ENCODE measurements at regions not wholly inside any gene's neighbourhood (a gene's known extent, or its start where the extent isn't known, plus 50 kb on each side); places are given as distances from the start of the nearest gene placed in this dataset.
"Not testable (repeated sequence)": the region's sequence is repeated elsewhere in the genome, so short reads cannot be mapped to it uniquely, and the experiment has no call there.

DNA sequence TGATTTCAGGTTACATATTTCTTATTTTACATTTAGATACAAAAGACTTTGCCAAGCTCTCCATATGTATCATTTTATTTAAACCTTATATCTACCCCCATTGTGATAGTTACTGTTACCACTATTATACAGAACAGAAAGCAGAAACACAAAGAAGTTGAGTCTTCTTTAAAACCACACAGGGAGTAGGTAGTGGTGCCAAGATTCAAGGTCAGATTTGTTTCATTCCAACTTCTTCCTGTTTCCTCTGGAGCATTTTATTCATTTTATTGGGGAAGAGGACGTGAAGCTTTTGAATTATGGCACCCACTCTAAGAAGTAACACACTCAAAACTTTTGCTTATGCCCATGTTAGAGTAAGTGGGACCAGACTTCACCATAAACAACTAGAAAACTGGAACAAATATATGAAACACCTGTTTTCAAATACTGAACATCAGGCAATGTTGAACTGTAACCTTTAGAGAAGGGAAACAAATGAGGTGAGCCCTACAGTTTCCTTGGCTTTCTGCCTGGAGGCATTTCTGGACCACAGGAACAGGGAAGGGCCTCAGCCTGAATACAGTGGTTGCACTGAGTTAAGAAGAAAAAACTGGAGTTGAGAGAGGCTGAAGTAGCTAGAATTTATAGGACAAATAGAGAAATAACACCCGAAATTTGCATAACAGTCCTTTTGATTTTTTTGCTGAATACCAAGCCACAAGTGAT, 160.4 kb upstream of the SSTR1 start:
- Mint-ChIP-seq H3K36me3 (ENCODE audit: unreplicated experiment) (no peaks in the 10 kb centered on the region), H3K9me3 (ENCODE audit: unreplicated experiment) (peaks cover 13% of the 10 kb centered on the region)

DNA sequence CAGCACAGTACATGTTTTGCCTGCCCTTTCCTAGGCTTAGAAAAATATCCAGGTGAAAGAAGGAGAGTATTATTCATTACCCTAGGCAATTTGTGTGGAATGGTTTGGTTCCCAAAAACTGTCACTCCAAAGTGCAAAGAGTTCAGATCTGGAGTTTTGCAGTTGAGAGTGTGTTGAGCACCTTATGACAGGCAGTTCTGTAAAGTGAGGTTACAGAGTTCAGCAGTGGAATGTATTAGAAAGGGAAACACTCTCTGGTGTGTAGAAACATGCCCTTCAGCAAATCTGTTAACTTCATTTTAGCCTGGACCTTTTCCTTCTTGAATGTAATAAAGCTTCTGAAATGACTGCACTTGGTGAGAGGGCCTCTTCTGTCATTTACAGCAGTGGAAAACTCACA, 154.0 kb upstream of the SSTR1 start:
- Mint-ChIP-seq H3K4me1 (ENCODE audit: unreplicated experiment) (no peaks in the 10 kb centered on the region), H3K27ac (ENCODE audit: unreplicated experiment) (no peak overlapping the region), H3K27me3 (ENCODE audit: unreplicated experiment) (no peaks in the 10 kb centered on the region), H3K4me3 (ENCODE audit: unreplicated experiment) (no peak overlapping the region), H3K9me3 (ENCODE audit: unreplicated experiment) (peaks cover 13% of the 10 kb centered on the region), H3K36me3 (ENCODE audit: unreplicated experiment) (no peaks in the 10 kb centered on the region)
- no peak for DNase-seq (ENCODE audit: extremely low spot score, unreplicated experiment)
- TF ChIP-seq, protein P1, sequence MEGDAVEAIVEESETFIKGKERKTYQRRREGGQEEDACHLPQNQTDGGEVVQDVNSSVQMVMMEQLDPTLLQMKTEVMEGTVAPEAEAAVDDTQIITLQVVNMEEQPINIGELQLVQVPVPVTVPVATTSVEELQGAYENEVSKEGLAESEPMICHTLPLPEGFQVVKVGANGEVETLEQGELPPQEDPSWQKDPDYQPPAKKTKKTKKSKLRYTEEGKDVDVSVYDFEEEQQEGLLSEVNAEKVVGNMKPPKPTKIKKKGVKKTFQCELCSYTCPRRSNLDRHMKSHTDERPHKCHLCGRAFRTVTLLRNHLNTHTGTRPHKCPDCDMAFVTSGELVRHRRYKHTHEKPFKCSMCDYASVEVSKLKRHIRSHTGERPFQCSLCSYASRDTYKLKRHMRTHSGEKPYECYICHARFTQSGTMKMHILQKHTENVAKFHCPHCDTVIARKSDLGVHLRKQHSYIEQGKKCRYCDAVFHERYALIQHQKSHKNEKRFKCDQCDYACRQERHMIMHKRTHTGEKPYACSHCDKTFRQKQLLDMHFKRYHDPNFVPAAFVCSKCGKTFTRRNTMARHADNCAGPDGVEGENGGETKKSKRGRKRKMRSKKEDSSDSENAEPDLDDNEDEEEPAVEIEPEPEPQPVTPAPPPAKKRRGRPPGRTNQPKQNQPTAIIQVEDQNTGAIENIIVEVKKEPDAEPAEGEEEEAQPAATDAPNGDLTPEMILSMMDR (IDR thresholded peaks at IDR 0.05), result no peak

More for the DNA sequence above, 160.4 kb upstream of the SSTR1 start:
- H3K27me3 Mint-ChIP-seq (ENCODE audit: unreplicated experiment), result no peaks in the 10 kb centered on the region
- DNase-seq (ENCODE audit: extremely low spot score, unreplicated experiment), result no peak
- TF ChIP-seq, protein P1 (IDR thresholded peaks at IDR 0.05), result no peak
- H3K27ac Mint-ChIP-seq (ENCODE audit: unreplicated experiment), result no peak overlapping the region
- H3K4me3 Mint-ChIP-seq (ENCODE audit: unreplicated experiment), result no peak overlapping the region
- no peaks in the 10 kb centered on the region for H3K4me1 Mint-ChIP-seq (ENCODE audit: unreplicated experiment)

DNA sequence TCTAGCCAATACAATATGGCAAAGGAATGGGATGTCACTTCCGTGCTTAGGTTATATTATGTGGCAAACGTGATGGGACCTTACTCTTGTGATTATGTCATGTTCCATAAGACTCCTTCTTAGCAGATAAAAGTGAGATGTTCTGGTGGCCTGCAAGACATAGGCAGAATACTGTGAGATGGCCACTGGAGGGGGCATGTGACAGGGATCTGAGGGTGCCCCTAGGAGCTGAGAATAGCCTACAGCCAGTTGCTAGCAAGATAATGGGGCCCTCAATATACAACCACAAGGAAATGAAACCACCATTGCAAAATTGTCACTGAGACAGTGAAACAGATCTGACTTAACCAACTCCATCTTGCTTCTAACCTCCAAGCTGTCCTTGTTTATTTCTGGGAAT, 151.4 kb upstream of the SSTR1 start:
- TF ChIP-seq, protein P1 (IDR thresholded peaks at IDR 0.05), result no peak
- no peaks in the 10 kb centered on the region for H3K36me3 Mint-ChIP-seq (ENCODE audit: unreplicated experiment)
- peaks cover 11% of the 10 kb centered on the region for H3K9me3 Mint-ChIP-seq (ENCODE audit: unreplicated experiment)
- H3K4me3 Mint-ChIP-seq (ENCODE audit: unreplicated experiment), result no peak overlapping the region
- no peak for DNase-seq (ENCODE audit: extremely low spot score, unreplicated experiment)
- no peak overlapping the region for H3K27ac Mint-ChIP-seq (ENCODE audit: unreplicated experiment)
- H3K4me1 Mint-ChIP-seq (ENCODE audit: unreplicated experiment), result no peaks in the 10 kb centered on the region
- H3K27me3 Mint-ChIP-seq (ENCODE audit: unreplicated experiment), result no peaks in the 10 kb centered on the region

DNA sequence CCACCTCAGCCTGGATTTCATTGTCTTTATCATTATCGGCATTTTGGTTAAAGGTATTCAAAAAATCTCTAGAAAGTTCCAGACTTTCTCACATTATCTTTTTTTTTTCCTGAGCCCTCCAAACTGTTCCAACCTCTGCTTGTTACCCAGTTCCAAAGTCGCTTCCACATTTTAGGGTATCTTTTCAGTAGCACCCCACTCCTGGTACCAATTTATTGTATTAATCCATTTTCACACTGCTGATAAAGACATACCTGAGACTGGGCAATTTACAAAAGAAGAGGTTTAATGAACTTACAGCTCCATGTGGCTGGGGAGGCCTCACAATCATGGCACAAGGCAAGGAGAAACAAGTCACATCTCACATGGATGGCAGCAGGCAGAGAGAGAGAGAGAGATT, 145.5 kb upstream of the SSTR1 start:
- peaks cover 13% of the 10 kb centered on the region for H3K9me3 Mint-ChIP-seq (ENCODE audit: unreplicated experiment)
- not testable (repeated sequence) for H3K27me3 Mint-ChIP-seq (ENCODE audit: unreplicated experiment); H3K27ac Mint-ChIP-seq (ENCODE audit: unreplicated experiment)

DNA sequence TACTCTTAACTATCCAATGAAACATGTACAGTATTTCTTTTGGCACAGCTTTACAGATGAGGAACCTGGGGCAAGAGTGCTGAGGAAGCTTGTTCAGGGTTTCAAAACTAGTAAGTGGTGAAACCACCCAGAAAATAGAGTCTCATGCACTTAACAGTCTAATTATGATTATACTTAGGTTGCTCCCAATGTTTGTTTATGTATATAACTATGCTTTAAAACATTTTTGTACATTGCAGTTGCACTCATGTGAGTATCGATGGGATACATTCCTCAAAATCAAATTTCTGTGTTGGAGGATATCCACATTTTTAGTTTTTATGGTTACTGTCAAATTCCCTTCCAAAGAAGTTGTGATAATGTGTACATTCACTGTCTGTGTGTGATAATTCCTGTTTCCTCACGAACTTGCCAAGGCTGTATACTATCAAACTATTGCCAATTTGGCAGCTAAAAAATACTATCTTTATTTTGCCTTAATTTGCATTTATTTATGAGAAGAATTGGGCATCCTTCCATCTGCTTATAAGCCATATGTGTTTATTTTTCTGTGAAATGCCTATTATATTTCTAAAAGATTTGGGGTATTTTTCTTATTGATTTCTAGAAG, 143.9 kb upstream of the SSTR1 start:
- H3K27ac Mint-ChIP-seq (ENCODE audit: unreplicated experiment), result no peak overlapping the region
- DNase-seq (ENCODE audit: extremely low spot score, unreplicated experiment), result no peak
- no peaks in the 10 kb centered on the region for H3K36me3 Mint-ChIP-seq (ENCODE audit: unreplicated experiment)
- H3K27me3 Mint-ChIP-seq (ENCODE audit: unreplicated experiment), result no peaks in the 10 kb centered on the region
- H3K4me1 Mint-ChIP-seq (ENCODE audit: unreplicated experiment), result no peaks in the 10 kb centered on the region
- TF ChIP-seq, protein P1 (IDR thresholded peaks at IDR 0.05), result no peak
- peaks cover 13% of the 10 kb centered on the region for H3K9me3 Mint-ChIP-seq (ENCODE audit: unreplicated experiment)
- no peak overlapping the region for H3K4me3 Mint-ChIP-seq (ENCODE audit: unreplicated experiment)

More for the DNA sequence above, 145.5 kb upstream of the SSTR1 start:
- H3K4me3 Mint-ChIP-seq (ENCODE audit: unreplicated experiment); H3K4me1 Mint-ChIP-seq (ENCODE audit: unreplicated experiment); DNase-seq (ENCODE audit: extremely low spot score, unreplicated experiment); H3K36me3 Mint-ChIP-seq (ENCODE audit: unreplicated experiment): not testable (repeated sequence)

All from osteocyte (in vitro differentiated cells).